Activated B cell treated with CpG ODN at 0.5 μM for 24 hours (primary cell): ENCODE measurements at regions not wholly inside any gene's neighbourhood (a gene's known extent, or its start where the extent isn't known, plus 50 kb on each side); places are given as distances from the start of the nearest gene placed in this dataset.

Experiments
- ATAC-seq: fragments of 200-7000 bp; cut with Tn5 transposase; one replicate; pipeline ENCODE4 v1.10.0; 2021; ENCODE audit warnings: low read depth, mild to moderate bottlenecking, moderate library complexity
- CTCF ChIA-PET: fragments of 350-600 bp; sonication (Branson Sonifier 250); formaldehyde crosslinking; loops from one replicate; lab custom pipeline; 2021; ENCODE audit warnings: antibody characterized with exemption; lab: Charles Lee
- POLR2A ChIA-PET: fragments of 350-600 bp; sonication (Branson Sonifier 250); formaldehyde crosslinking; loops from one replicate; lab custom pipeline; 2021; ENCODE audit warnings: antibody characterized with exemption; lab: Charles Lee
- DNase-seq: peaks from one replicate; pipeline ENCODE4 v3.0.0; 2022
- H3K27ac Mint-ChIP-seq: one replicate; pipeline ENCODE4 v1.8.0; 2020; ENCODE audit warnings: mixed read lengths
- H3K27me3 Mint-ChIP-seq: one replicate; pipeline ENCODE4 v1.8.0; 2021; ENCODE audit warnings: mixed read lengths
- H3K36me3 Mint-ChIP-seq: one replicate; pipeline ENCODE4 v1.8.0; 2021; ENCODE audit warnings: low read depth, mixed read lengths
- H3K4me1 Mint-ChIP-seq: one replicate; pipeline ENCODE4 v1.8.0; 2021; ENCODE audit warnings: mixed read lengths
- H3K4me3 Mint-ChIP-seq: one replicate; pipeline ENCODE4 v1.8.0; 2020; ENCODE audit warnings: mild to moderate bottlenecking, mixed read lengths
- H3K9me3 Mint-ChIP-seq: one replicate; pipeline ENCODE4 v1.8.0; 2020; ENCODE audit warnings: mixed read lengths
- CTCF ChIP-seq: fragments of 200-600 bp; IDR thresholded peaks from one replicate; pipeline ENCODE4 v1.8.0; 2022; ENCODE audit warnings: antibody characterized with exemption, mild to moderate bottlenecking
- intact Hi-C: fragments of 100-400 bp; cut with micrococcal nuclease; formaldehyde crosslinking; loops from one replicate; pipeline ENCODE4 v1.15.1; 2024

GRCh38 chr7:131021902-131022301 is 287.9 kb upstream of the KLF14 start:
- Mint-ChIP-seq H3K36me3 (peaks cover 35% of the 10 kb centered on the region), H3K4me1 (peaks cover 82% of the 10 kb centered on the region), H3K4me3 (peak overlapping the region; percentile 57), H3K27ac (peak overlapping the region; percentile 83), H3K9me3 (peaks cover 8% of the 10 kb centered on the region), H3K27me3 (no peaks in the 10 kb centered on the region)
- intact Hi-C loops: loop anchor here (1.0 kb wide), 1 partner anchor 11 kb away; no protein-coding TSS in a partner anchor
- ATAC-seq: no peak
- no peak for DNase-seq
- CTCF ChIA-PET: interaction anchor here (1.4 to 2.3 kb wide), 2 partner anchors 10 to 14 kb away, joined by 3 to 6 read pairs; no protein-coding TSS in a partner anchor
- TF ChIP-seq CTCF: no peak
- POLR2A ChIA-PET: interaction anchor here (0.6 to 2.8 kb wide), 5 partner anchors 10 to 60 kb away, joined by 3 to 9 read pairs (median 3); no protein-coding TSS in a partner anchor

GRCh38 chr7:131026297-131027000 is 292.4 kb upstream of the KLF14 start:
- intact Hi-C loops: loop anchor here (1.0 to 2.0 kb wide), 3 partner anchors 14 to 114 kb away; no protein-coding TSS in a partner anchor
- H3K4me1 Mint-ChIP-seq: peaks cover 92% of the 10 kb centered on the region
- POLR2A ChIA-PET: interaction anchor here (0.6 to 1.9 kb wide), 10 partner anchors 10 to 113 kb away, joined by 3 to 11 read pairs (median 5); no protein-coding TSS in a partner anchor

DNA sequence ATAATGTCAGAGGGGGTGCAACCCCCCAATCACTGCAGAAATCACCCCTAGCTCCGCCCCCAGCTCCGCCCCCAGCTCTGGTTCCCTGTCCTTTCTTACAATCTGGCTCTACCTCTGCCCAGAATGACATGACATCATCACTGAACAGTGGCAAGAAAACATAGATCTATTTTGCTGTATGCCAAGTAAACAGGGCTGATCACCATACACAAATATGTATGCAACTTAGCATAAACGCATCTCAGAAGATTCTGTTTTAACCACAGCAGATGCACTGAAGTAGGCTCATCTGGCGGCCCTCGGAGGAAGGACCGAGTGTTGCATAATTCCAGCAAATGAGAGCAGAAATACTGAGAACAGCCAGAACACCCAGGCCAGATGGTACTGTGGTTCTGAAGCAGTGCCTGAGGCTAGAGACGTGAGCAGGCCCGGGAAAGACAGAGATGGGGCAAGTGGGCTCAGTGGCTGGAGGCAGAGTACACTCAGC is 293.3 kb upstream of the KLF14 start:
- no peaks in the 10 kb centered on the region for H3K27me3 Mint-ChIP-seq
- peaks cover 14% of the 10 kb centered on the region for H3K36me3 Mint-ChIP-seq
- H3K4me1 Mint-ChIP-seq: peaks cover 93% of the 10 kb centered on the region
- no peak for DNase-seq
- ATAC-seq: peak; percentile 6
- H3K27ac Mint-ChIP-seq: peak overlapping the region; percentile 98
- POLR2A ChIA-PET: interaction anchor here (1.0 to 1.9 kb wide), 6 partner anchors 11 to 66 kb away, joined by 3 to 11 read pairs (median 5); no protein-coding TSS in a partner anchor
- H3K4me3 Mint-ChIP-seq: peak overlapping the region; percentile 66
- intact Hi-C loops: loop anchor here (2.0 kb wide), 2 partner anchors 15 to 115 kb away; no protein-coding TSS in a partner anchor
- TF ChIP-seq CTCF: no peak
- CTCF ChIA-PET: interaction anchor here (1.0 to 3.6 kb wide), 6 partner anchors 11 to 130 kb away, joined by 3 to 12 read pairs (median 4); no protein-coding TSS in a partner anchor
- peaks cover 8% of the 10 kb centered on the region for H3K9me3 Mint-ChIP-seq

More at GRCh38 chr7:131026297-131027000, 292.4 kb upstream of the KLF14 start:
- TF ChIP-seq CTCF: no peak
- H3K27ac Mint-ChIP-seq: peak overlapping the region; percentile 98
- DNase-seq (no peak), ATAC-seq (peak; percentile 58)
- H3K4me3 Mint-ChIP-seq: peak overlapping the region; percentile 66
- H3K36me3 Mint-ChIP-seq: peaks cover 21% of the 10 kb centered on the region
- CTCF ChIA-PET: interaction anchor here (1.0 to 3.6 kb wide), 5 partner anchors 12 to 130 kb away, joined by 3 to 12 read pairs (median 4); no protein-coding TSS in a partner anchor
- no peaks in the 10 kb centered on the region for H3K27me3 Mint-ChIP-seq
- peaks cover 8% of the 10 kb centered on the region for H3K9me3 Mint-ChIP-seq

GRCh38 chr7:131028295-131028694 is 294.3 kb upstream of the KLF14 start:
- no peak for TF ChIP-seq CTCF
- Mint-ChIP-seq H3K4me1 (peaks cover 95% of the 10 kb centered on the region), H3K27ac (peak overlapping the region; percentile 98), H3K27me3 (no peaks in the 10 kb centered on the region), H3K36me3 (peaks cover 11% of the 10 kb centered on the region), H3K4me3 (peak overlapping the region; percentile 53), H3K9me3 (peaks cover 4% of the 10 kb centered on the region)
- no peak for ATAC-seq
- DNase-seq: no peak
- intact Hi-C loops: no loop called here
- POLR2A ChIA-PET: interaction anchor here (0.5 to 3.7 kb wide), 9 partner anchors 10 to 124 kb away, joined by 3 to 24 read pairs (median 3); no protein-coding TSS in a partner anchor
- CTCF ChIA-PET: interaction anchor here (1.0 to 3.6 kb wide), 3 partner anchors 12 to 131 kb away, joined by 3 to 12 read pairs (median 3); no protein-coding TSS in a partner anchor
